WTC11 (cell line): ENCODE measurements at regions not wholly inside any gene's neighbourhood (a gene's known extent, or its start where the extent isn't known, plus 50 kb on each side); places are given as distances from the start of the nearest gene placed in this dataset.

ENCODE experiments used
- CTCF ChIP-seq: fragments of 200-600 bp; IDR thresholded peaks from 2 replicates; pipeline ENCODE4 v1.8.0; 2022; ENCODE audit warnings: antibody characterized with exemption
- FOXJ3 ChIP-seq: sonication (generic); formaldehyde crosslinking; IDR thresholded peaks from 2 replicates; pipeline ENCODE4 v1.9.0; 2021; ENCODE audit warnings: missing genetic modification reagents, mild to moderate bottlenecking, borderline replicate concordance
- TF ChIP-seq, protein P1 (sequence below): sonication (generic); formaldehyde crosslinking; IDR thresholded peaks from 2 replicates; pipeline ENCODE4 v1.8.0; 2022; ENCODE audit warnings: missing genetic modification reagents

DNA sequence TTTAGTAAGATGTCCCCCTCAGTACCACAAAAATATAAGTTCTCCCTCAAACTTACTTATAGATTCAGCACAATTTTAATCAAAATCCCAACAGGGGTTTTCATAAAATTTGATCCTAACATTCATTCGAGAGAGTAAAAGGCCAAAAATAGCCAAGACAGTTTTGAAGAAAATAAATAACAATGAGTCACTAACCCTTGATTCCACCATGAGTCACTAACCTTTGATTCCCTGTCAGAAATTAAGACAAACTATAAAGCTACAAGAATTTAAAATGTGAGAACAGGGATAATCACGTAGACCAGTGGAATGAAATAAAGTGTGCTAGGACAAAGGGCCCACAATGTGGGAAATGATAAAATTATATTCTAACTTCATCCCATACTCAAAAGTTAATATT is 320.3 kb downstream of the SUCLA2 start:
- TF ChIP-seq, protein P1, sequence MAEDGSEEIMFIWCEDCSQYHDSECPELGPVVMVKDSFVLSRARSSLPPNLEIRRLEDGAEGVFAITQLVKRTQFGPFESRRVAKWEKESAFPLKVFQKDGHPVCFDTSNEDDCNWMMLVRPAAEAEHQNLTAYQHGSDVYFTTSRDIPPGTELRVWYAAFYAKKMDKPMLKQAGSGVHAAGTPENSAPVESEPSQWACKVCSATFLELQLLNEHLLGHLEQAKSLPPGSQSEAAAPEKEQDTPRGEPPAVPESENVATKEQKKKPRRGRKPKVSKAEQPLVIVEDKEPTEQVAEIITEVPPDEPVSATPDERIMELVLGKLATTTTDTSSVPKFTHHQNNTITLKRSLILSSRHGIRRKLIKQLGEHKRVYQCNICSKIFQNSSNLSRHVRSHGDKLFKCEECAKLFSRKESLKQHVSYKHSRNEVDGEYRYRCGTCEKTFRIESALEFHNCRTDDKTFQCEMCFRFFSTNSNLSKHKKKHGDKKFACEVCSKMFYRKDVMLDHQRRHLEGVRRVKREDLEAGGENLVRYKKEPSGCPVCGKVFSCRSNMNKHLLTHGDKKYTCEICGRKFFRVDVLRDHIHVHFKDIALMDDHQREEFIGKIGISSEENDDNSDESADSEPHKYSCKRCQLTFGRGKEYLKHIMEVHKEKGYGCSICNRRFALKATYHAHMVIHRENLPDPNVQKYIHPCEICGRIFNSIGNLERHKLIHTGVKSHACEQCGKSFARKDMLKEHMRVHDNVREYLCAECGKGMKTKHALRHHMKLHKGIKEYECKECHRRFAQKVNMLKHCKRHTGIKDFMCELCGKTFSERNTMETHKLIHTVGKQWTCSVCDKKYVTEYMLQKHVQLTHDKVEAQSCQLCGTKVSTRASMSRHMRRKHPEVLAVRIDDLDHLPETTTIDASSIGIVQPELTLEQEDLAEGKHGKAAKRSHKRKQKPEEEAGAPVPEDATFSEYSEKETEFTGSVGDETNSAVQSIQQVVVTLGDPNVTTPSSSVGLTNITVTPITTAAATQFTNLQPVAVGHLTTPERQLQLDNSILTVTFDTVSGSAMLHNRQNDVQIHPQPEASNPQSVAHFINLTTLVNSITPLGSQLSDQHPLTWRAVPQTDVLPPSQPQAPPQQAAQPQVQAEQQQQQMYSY: no peak
- TF ChIP-seq FOXJ3 (no peak), CTCF (no peak)
